ENCODE measurements at regions not wholly inside any gene's neighbourhood (a gene's known extent, or its start where the extent isn't known, plus 50 kb on each side); places are given as distances from the start of the nearest gene placed in this dataset.

DNA sequence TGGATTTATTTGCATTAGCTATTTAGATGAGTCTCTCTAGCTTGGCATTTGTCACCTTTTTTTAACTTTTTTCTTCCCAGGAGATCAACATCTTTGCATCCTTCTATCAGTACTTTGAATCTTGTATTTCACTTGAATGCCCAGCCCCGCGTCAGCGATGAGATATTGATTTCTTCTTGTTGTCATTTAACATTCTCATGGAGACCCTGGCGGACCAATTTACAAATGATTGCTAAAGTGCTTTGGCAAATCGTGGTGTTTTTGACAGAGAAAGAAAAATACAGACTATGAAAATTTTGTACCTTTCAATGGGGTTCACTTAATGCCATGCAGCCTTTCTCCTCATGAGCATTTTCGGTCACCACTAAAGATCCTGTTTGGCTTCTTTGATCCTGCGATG lies 269.7 kb downstream of the ABCC12 start:
- TF ChIP-seq POLR2A (IDR thresholded peaks at IDR 0.05; ENCODE audit: control extremely low read depth in 1 of 2, low read depth in 2 of 2, low read length in 2 of 2) (no peak), MAX (IDR thresholded peaks at IDR 0.05) (no peak), RAD21 (IDR thresholded peaks at IDR 0.05 in 1 of 2, conservative IDR thresholded peaks at IDR 0.05 in 1 of 2; ENCODE audit: low read depth in 2 of 2, low read length in 2 of 2) (no peak), SIX5 (IDR thresholded peaks at IDR 0.05; ENCODE audit: low read depth, low read length) (no peak), JUND (IDR thresholded peaks at IDR 0.05; ENCODE audit: low read length) (no peak), GTF2F1 (IDR thresholded peaks at IDR 0.05; ENCODE audit: borderline replicate concordance, low read depth, low read length) (no peak), RBBP5 (IDR thresholded peaks at IDR 0.05; ENCODE audit: borderline replicate concordance, low read depth, low read length) (no peak), SP4 (IDR thresholded peaks at IDR 0.05; ENCODE audit: low read length) (no peak), FOSL1 (IDR thresholded peaks at IDR 0.05; ENCODE audit: insufficient read depth, low read depth, low read length) (no peak), MAFK (IDR thresholded peaks at IDR 0.05; ENCODE audit: low read depth, low read length) (no peak), KDM1A (IDR thresholded peaks at IDR 0.05; ENCODE audit: borderline replicate concordance, low read length) (no peak), TAF1 (IDR thresholded peaks at IDR 0.05; ENCODE audit: low read depth, low read length) (no peak)
- TF ChIP-seq, protein P1, sequence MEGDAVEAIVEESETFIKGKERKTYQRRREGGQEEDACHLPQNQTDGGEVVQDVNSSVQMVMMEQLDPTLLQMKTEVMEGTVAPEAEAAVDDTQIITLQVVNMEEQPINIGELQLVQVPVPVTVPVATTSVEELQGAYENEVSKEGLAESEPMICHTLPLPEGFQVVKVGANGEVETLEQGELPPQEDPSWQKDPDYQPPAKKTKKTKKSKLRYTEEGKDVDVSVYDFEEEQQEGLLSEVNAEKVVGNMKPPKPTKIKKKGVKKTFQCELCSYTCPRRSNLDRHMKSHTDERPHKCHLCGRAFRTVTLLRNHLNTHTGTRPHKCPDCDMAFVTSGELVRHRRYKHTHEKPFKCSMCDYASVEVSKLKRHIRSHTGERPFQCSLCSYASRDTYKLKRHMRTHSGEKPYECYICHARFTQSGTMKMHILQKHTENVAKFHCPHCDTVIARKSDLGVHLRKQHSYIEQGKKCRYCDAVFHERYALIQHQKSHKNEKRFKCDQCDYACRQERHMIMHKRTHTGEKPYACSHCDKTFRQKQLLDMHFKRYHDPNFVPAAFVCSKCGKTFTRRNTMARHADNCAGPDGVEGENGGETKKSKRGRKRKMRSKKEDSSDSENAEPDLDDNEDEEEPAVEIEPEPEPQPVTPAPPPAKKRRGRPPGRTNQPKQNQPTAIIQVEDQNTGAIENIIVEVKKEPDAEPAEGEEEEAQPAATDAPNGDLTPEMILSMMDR (IDR thresholded peaks at IDR 0.05; ENCODE audit: control extremely low read depth in 1 of 3, insufficient read depth in 1 of 3, low read depth in 1 of 3, low read length in 3 of 3) = no peak
- TF ChIP-seq, protein P2, sequence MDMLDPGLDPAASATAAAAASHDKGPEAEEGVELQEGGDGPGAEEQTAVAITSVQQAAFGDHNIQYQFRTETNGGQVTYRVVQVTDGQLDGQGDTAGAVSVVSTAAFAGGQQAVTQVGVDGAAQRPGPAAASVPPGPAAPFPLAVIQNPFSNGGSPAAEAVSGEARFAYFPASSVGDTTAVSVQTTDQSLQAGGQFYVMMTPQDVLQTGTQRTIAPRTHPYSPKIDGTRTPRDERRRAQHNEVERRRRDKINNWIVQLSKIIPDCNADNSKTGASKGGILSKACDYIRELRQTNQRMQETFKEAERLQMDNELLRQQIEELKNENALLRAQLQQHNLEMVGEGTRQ (IDR thresholded peaks at IDR 0.05; ENCODE audit: low read length) = no peak
